HG02759 (cell line): ENCODE measurements at regions not wholly inside any gene's neighbourhood (a gene's known extent, or its start where the extent isn't known, plus 50 kb on each side); places are given as distances from the start of the nearest gene placed in this dataset.
A peak's percentile ranks its signal among the peaks of the same experiment; 100 is the strongest.

Experiments
- ATAC-seq: cut with Tn5 transposase; IDR thresholded peaks from one replicate; pipeline ENCODE4 v1.9.1; 2021; ENCODE audit warnings: mild to moderate bottlenecking, moderate library complexity; ENCODE audit not compliant: unreplicated experiment

DNA sequence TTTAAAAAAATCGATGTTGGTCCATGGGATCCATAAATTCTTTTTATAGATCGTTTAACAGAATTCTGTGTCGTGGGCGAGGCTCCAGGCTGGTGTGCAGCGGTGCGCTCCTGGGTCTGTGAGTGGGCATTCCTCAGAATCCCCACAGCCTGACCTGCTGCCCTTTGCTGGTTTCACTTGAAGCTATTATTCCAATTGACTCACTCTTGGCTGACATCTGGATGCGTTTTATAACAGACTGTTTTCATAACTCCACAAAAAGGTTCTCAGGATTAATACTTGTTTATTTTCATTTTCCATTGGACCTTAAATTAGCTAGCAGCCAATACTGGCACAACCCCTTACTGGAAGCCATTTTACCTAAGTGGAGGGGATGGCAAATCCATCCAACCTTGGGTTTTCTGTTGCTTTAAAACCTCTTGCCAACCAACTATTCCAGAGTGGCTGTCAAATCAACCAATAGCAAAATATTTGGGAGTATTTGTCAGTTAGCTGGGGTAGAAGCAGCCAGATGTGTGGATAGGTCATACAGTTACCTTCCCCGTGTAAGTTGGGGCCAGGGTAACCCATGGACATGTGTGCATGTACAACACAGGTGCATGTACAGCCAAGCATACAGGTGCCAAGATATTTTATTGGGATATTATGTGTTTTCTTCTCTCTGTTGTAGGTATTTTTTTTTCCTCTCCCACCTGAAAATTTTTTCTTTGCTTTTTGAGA, 160.7 kb upstream of the ZNF32 start:
- no peak for ATAC-seq

GRCh38 chr10:43808136-43808535, 159.5 kb upstream of the ZNF32 start:
- ATAC-seq = peak; percentile 62

DNA sequence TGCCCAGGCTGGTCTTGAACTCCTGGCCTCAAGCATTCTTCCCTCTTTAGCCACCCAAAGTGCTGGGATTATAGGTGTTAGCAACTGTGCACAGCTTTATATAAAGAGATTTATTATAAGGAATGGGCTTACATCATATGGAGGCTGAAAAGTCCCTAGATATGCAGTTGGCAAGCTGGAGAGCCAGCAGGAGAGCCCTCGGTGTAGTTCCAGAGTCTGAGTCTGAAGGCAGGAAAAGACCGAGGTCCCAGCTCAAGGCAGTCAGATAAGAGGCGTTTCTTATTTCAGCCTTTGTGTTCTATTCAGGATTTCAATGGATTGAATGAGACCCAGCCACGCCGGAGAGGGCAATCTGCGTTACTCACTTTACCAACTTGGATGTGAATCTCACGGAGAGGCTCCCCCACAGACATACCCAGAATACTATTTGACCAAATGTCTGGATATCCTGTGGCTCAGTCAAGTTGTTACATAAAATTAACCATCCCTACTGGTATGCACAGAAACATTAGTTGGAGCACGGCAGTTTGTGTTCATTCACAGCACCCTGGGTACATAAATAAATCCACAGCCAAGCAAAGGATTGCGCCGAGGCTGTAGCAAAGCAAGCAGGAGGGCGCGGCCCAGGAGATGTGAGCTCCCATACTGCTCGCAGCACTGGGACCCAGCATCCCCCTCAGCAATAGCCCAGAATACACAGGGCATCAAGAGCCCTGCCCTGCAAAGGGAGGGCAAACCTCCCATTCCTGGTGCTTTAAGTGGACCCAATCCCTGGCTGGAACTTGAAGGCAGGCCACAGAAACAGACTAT, 158.4 kb upstream of the ZNF32 start:
- ATAC-seq = no peak

GRCh38 chr10:43803791-43804190, 155.1 kb upstream of the ZNF32 start:
- no peak for ATAC-seq

DNA sequence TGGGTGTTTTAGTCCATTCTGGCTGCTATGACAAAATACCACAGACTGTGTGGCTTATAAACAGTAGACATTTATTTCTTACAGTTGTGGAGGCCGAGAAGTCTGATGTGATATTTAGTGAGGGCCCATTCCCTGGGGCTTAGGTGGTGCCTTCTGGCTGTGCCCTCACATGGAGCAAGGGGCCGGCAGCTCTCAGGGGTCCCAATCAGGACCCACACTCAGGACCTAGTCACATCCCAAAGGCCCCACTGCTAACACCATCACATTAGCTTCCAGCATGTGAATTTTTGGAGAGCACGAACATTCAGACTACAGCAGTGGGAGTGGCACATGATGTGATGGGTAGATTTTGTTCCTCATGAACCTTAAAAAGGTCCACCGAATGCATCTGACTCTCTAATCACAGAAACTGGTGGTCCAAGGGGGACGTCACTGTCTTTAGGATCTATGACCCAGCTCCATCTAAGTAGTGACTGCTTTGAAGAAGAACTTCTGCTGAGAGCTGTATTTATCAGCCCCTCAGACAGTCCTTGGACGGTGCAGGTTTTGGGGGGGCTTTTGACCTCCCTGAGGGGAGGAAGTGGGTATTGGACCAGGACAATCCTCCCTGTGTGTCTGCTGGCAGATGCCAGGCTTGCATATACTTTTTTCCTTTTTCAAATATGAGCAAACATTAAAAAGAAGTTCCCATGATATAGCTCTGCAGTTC, 154.5 kb upstream of the ZNF32 start:
- ATAC-seq = no peak

GRCh38 chr10:43801626-43802025, 152.9 kb upstream of the ZNF32 start:
- ATAC-seq = no peak

DNA sequence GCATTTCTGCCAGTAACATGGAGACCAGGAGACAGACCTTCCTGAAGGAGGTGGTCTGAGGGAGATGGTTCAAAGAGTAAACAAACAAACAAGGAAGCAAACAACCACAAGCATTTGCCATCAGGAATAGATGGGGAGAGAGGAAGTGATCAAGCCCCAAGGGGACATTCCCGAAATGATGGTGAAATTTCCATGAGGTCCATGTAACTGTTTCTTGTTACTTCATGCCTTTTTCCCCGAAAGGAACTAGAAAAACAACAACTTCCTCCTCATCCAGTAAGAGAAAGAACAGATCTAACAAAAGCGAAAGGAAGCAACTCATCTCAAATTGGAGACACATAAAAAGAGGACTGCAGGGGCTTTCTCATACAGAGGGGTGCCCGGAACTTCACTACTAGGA, 152.5 kb upstream of the ZNF32 start:
- ATAC-seq = no peak

DNA sequence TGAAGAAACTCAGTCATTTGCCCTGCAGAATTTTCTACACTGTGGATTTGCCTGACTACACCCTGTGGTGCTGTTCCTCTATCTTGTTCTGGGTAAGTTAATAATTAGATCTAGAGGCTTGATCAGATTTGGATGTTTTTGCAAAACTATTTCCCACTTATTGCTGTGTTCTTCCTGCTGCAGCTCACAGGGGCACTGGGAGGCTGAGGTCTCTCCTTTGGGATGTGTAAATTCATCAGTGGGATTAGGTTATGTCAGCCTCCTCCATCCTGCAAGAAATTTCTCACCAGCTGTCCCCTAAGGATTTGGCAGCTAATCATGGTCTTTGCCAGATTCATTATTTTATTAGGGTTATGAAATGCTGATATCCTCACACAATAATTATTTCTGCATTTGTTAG, 148.1 kb upstream of the ZNF32 start:
- no peak for ATAC-seq

- no peak for ATAC-seq
These were observed 147.0 kb upstream of the ZNF32 start for GRCh38 chr10:43795639-43796038.

DNA sequence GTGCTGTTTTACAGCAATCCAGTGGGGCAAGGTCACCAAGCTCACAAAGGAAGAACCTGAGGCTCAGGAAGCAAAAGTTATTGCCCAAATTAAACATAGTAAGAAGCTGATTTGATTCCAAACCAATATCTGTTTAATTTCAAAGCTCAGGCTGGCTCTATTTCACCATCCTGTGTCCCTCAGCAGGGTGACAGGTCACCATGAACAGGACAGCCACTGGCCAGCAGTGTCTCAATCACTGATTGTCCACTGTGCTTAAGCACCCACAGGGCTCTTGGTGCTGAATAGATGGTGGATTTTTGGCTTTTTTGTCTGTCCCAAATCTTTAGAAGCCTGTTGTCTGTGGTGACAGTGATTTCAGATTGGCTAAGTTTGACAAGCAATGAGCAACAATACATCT, 146.4 kb upstream of the ZNF32 start:
- ATAC-seq = no peak

DNA sequence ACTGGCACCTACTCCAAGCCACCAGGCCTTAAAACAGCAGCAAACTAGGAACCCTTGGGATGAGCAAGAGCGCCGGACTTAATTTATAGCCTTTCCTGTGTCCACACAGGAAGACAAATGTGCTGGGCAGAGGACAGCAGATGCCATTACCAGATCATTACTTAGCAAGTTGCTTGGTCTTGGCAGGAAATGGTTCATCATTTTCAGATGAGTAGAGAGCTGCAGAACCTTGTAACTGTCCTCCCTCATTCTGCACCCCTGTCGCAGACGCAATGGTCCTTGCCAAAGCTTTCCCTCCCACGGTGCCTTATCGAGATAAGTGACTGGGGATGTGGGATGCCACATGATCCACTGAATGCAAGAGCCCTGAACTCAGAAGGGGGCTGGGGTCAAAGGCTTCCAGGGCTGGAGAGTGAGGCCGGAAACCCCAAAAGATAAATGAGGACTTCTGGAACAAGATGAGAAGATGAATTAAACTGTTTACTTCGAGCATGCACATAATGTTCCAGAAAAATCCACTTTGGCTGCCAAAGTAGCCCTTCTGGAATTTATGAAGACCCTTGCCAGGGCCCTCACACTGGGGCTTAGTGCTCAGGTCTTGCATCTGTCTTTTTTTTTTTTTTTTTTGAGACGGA, 145.6 kb upstream of the ZNF32 start:
- no peak for ATAC-seq

DNA sequence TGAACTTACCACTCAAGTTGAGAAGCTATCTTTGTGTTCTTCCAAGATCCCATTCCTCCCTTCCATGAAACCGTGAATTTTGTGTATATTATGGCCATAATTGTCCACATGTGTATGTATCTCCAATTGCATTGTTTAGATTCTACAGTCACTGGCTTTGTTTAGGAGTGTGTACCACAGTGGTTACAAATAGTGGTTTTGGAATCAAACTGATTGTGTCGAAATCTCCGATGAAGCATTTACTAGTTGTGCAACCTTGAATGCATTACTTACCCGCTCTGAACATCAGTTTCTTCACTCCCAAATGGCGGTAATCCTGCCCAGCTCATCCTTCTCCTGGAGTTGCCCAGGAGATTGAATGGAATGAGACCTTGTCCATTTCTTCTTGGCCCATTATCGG, 145.0 kb upstream of the ZNF32 start:
- no peak for ATAC-seq

GRCh38 chr10:43790147-43790546, 141.5 kb upstream of the ZNF32 start:
- no peak for ATAC-seq

- no peak for ATAC-seq
These were observed 136.6 kb upstream of the ZNF32 start for GRCh38 chr10:43785252-43785651.

DNA sequence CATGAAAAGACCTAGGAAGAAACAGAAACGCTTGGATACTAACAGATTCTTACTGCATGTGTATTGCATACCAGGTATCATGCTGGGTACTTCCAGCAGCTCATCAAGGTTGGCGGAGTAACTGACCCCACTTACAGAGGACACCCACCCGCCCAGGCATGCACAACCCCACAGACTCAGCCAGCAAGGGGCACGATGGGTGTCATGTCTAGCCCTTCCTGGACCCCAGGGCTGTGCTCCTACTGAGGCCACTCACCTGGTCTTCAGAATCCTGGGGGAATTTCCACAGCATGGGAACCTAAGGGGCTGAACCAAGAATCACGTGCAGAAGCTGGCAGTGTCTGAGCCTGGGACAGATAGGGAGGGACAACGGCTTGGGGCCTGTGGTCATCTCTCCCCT, 134.1 kb upstream of the ZNF32 start:
- no peak for ATAC-seq

DNA sequence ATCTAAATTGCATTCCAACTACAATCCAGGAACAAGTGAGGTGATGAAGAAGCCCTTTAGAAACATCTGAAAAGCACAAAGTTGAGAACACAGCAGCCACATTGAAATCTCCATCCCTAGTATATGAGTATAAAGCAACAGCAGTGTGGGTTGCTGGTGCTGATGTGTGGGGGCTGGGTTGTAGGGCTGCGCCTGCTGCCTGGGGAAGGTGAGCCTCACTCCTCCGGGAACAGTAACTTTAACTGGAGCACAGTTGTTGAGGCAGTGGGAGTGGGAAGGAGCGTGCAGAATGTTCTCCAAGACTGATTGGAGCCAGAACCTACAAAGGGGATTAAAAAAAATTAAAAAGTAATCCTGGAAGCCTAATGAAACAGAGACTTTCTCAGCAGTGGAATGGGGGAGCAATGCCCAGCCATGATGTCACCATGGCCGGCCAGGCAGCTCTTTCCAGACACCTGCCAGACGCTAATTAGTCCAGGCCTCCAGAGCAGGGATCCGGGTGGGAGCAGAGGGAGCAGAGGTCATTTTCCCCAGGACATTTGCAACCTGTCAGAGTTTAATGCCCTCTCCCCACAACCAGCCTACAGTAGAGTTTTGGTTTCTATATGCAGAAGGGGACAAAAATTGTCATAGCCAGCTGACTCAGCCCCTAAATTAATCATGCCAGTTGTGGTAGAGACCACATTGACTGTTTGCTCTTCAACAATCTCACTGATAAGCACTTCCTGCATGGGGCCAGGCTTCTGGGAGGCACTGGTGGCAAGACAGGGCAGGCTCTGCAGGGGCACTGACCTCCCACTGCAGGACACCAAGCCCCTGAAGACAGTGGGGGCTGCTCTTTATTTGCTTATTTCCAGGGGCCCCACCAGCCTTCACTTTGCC, 133.0 kb upstream of the ZNF32 start:
- no peak for ATAC-seq

GRCh38 chr10:43778571-43778970, 129.9 kb upstream of the ZNF32 start:
- no peak for ATAC-seq

DNA sequence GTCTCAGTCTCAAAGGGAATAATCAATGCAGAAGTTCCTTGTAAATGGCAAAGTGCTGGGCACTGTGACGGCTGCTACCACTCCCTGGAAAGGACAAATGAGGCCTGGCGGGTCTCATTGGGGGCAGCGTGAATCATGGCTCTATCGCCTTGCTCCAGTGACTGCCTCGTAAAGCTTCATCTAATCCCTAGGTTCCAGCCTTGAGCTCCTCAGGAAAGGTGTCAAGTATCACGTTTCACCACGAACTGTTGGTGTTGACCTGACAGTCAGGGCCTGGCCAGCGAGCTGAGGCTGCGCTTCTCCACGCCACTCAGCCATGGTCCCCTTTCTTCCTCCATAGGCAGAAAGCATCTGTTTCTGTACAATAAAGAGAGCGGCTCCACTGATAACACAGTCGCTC, 126.7 kb upstream of the ZNF32 start:
- no peak for ATAC-seq

DNA sequence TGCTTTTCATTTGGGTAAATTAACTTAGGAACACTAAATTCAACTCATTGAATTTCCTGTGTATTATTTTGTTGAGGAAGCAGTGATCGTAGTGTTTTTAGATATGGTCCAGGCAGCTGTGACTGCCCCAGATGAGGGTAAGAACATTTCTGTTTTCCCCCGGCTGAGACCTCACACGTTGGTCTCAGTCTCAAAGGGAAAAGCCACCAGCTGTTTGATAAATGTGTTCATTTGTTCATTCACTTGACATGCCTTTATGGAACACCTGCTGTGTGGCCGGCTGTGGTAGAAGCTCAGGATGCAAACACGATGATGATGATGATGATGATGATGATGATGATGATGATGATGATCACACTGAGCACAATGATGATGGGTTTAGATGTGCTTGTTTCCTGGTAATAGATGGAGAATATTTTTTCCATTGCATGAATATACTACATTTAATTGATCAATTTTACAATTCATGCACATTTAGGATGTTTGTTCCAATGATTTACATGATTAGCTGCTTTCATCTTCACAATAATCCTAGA, 125.6 kb upstream of the ZNF32 start:
- ATAC-seq = no peak

- no peak for ATAC-seq
These were observed 125.1 kb upstream of the ZNF32 start for GRCh38 chr10:43773736-43774135.
